ENCODE measurements at regions not wholly inside any gene's neighbourhood (a gene's known extent, or its start where the extent isn't known, plus 50 kb on each side); places are given as distances from the start of the nearest gene placed in this dataset.

- Histone ChIP-seq H3K9me3 (ENCODE audit: insufficient read depth in 2 of 2, low read depth in 1 of 2, low read length in 1 of 2) (no peaks in the 10 kb centered on the region), H3K36me3 (ENCODE audit: control insufficient read depth in 2 of 4, insufficient read depth in 4 of 4, low read length in 3 of 4) (no peaks in the 10 kb centered on the region)
- WGBS, 2 experiments (ENCODE audit: extremely low coverage in 1 of 2, insufficient coverage in 1 of 2, insufficient read length in 1 of 2, insufficient replicate concordance in 2 of 2, low coverage in 1 of 2, low lambda C conversion rate in 2 of 2, missing lambda C conversion rate in 1 of 2), result 94% methylated on average over 4 of the region's 4 CpGs; no CpG with 5 or more reads in 1 of the 2 experiments
- TF ChIP-seq CHD1 (IDR thresholded peaks at IDR 0.05; ENCODE audit: low read depth, low read length) (no peak), TAF7 (optimal IDR thresholded peaks at IDR 0.05; ENCODE audit: borderline replicate concordance, low read depth, low read length) (no peak), POU5F1 (IDR thresholded peaks at IDR 0.05; ENCODE audit: low read depth, low read length) (no peak), RFX5 (IDR thresholded peaks at IDR 0.05; ENCODE audit: borderline replicate concordance, low read depth, low read length) (no peak), CBX8 (IDR thresholded peaks at IDR 0.05; ENCODE audit: borderline replicate concordance, low read depth, low read length) (no peak), RBBP5 (IDR thresholded peaks at IDR 0.05; ENCODE audit: borderline replicate concordance, low read depth, low read length) (no peak), ZNF274 (IDR thresholded peaks at IDR 0.05; ENCODE audit: borderline replicate concordance, extremely low read depth, low read length) (no peak), KDM4A (IDR thresholded peaks at IDR 0.05; ENCODE audit: low read depth, low read length, severe bottlenecking) (no peak), RXRA (IDR thresholded peaks at IDR 0.05; ENCODE audit: insufficient read depth, low read depth, low read length) (no peak), TAF1 (IDR thresholded peaks at IDR 0.05; ENCODE audit: low read depth, low read length) (no peak), BACH1 (IDR thresholded peaks at IDR 0.05; ENCODE audit: low read length) (no peak), HDAC2 (IDR thresholded peaks at IDR 0.05; ENCODE audit: borderline replicate concordance in 1 of 2, low read depth in 2 of 2, low read length in 2 of 2) (no peak), POLR2AphosphoS5 (IDR thresholded peaks at IDR 0.05; ENCODE audit: low read depth, low read length) (no peak), SAP30 (IDR thresholded peaks at IDR 0.05; ENCODE audit: insufficient read depth, insufficient replicate concordance, low read length) (no peak), MAX (IDR thresholded peaks at IDR 0.05) (no peak)
Observed at GRCh38 chr9:89724659-89725058, 119.8 kb downstream of the GADD45G start.

More at GRCh38 chr9:89724659-89725058, 119.8 kb downstream of the GADD45G start:
- no peaks in the 10 kb centered on the region for H4K20me1 ChIP-seq (replicated peaks in 1 of 2; ENCODE audit: control insufficient read depth in 1 of 2, insufficient read depth in 2 of 2, low read length in 2 of 2)
- no peak overlapping the region for H3K14ac ChIP-seq (ENCODE audit: insufficient read length)
- H4K91ac ChIP-seq (replicated peaks; ENCODE audit: insufficient read length, low read length), result no peak overlapping the region
- H2BK15ac ChIP-seq (ENCODE audit: low read length), result no peak overlapping the region
- no peak overlapping the region for H2BK5ac ChIP-seq (ENCODE audit: low read depth, low read length)
- no peaks in the 10 kb centered on the region; a peak in 1 of 7 replicates for H3K4me1 ChIP-seq (replicated peaks in 1 of 4; ENCODE audit: control insufficient read depth in 3 of 4, insufficient read depth in 4 of 4, low read length in 3 of 4)
- H3K4me3 ChIP-seq (ENCODE audit: extremely low read depth in 1 of 4, insufficient read depth in 2 of 4, low read depth in 3 of 4, low read length in 4 of 4), result no peak overlapping the region
- DNase-seq (ENCODE audit: low read depth in 1 of 2, low spot score in 2 of 2), result no peak
- no peak overlapping the region for H3K4ac ChIP-seq (replicated peaks; ENCODE audit: insufficient read length, low read depth, low read length)
- no peak overlapping the region for H2BK12ac ChIP-seq (ENCODE audit: low read depth, low read length)
- no peak overlapping the region for H2AK5ac ChIP-seq (ENCODE audit: low read depth, low read length)
- no peak for FAIRE-seq
- H3K4me2 ChIP-seq (ENCODE audit: insufficient read depth in 1 of 2, low read depth in 2 of 2, low read length in 2 of 2), result no peak overlapping the region
- no peak overlapping the region for H3K9ac ChIP-seq (replicated peaks in 1 of 4; ENCODE audit: extremely low read depth in 1 of 4, low read depth in 3 of 4, low read length in 3 of 4)
- H2AFZ ChIP-seq (ENCODE audit: low read length), result no peak overlapping the region
- CTCF ChIA-PET (ENCODE audit: partially characterized antibody), result interaction anchor here (0.6 kb wide), 1 partner anchor 371 kb away, joined by 3 read pairs; no protein-coding TSS in a partner anchor
- no peaks in the 10 kb centered on the region for H3K79me1 ChIP-seq (ENCODE audit: low read depth, low read length)
- POLR2A ChIA-PET (ENCODE audit: partially characterized antibody), result interaction anchor here (1.0 kb wide), 1 partner anchor 59 kb away, joined by 4 read pairs; no protein-coding TSS in a partner anchor
- no peaks in the 10 kb centered on the region for H3K79me2 ChIP-seq (ENCODE audit: control insufficient read depth in 1 of 2, insufficient read depth in 2 of 2, low read length in 2 of 2)
- H3K23me2 ChIP-seq (ENCODE audit: low read depth, low read length), result peaks cover under 1% of the 10 kb centered on the region; the same call in 1 of the 2 replicates
- no peak overlapping the region for H3K56ac ChIP-seq (replicated peaks; ENCODE audit: insufficient read length, low read depth, low read length)
- no peak overlapping the region for H3K18ac ChIP-seq (ENCODE audit: extremely low read depth, low read length)
- no peak overlapping the region for H2BK20ac ChIP-seq (ENCODE audit: low read length)
- no peak overlapping the region for H3K27ac ChIP-seq (ENCODE audit: low read depth, low read length)
- no peak overlapping the region for H4K5ac ChIP-seq (ENCODE audit: insufficient read length, low read depth, low read length)
- H3K27me3 ChIP-seq (replicated peaks in 1 of 4; ENCODE audit: control insufficient read depth in 3 of 4, extremely low read depth in 1 of 4, insufficient read depth in 3 of 4, low read length in 3 of 4), result no peaks in the 10 kb centered on the region
- H2BK120ac ChIP-seq (replicated peaks; ENCODE audit: low read depth, low read length), result no peak overlapping the region
- H4K8ac ChIP-seq (ENCODE audit: extremely low read depth, insufficient read depth, low read length), result no peak overlapping the region
- H3K23ac ChIP-seq (ENCODE audit: insufficient read length), result no peak overlapping the region

All from H1 (cell line).